Liver (tissue), 8 donors: ENCODE measurements at regions not wholly inside any gene's neighbourhood (a gene's known extent, or its start where the extent isn't known, plus 50 kb on each side); places are given as distances from the start of the nearest gene placed in this dataset.

Experiments
- DNase-seq: peaks from one replicate; pipeline ENCODE4 v3.0.0-alpha.2; 2017; ENCODE audit warnings: low spot score
- H3K27ac ChIP-seq, 2 donors: one replicate each; pipeline ENCODE4 v1.7.0; 2013; ENCODE audit warnings: inconsistent platforms in 2 of 2, low read length in 2 of 2, control low read depth in 1 of 2, low read depth in 1 of 2, mild to moderate bottlenecking in 1 of 2
- H3K27me3 ChIP-seq, 4 donors: one replicate each; pipeline versions ENCODE4 v1.6.1 to v1.7.0; 2013; ENCODE audit warnings: low read length in 3 of 4, inconsistent platforms in 1 of 4, mild to moderate bottlenecking in 1 of 4, moderate library complexity in 1 of 4; ENCODE audit not compliant: control insufficient read depth in 4 of 4, insufficient read depth in 4 of 4
- H3K36me3 ChIP-seq, 4 donors: one replicate each; pipeline versions ENCODE4 v1.6.1 to v1.7.0; 2013; ENCODE audit warnings: low read length in 3 of 4, mild to moderate bottlenecking in 3 of 4, low read depth in 1 of 4, moderate library complexity in 1 of 4; ENCODE audit not compliant: control insufficient read depth in 4 of 4, insufficient read depth in 3 of 4
- H3K4me1 ChIP-seq, 4 donors: one replicate each; pipeline versions ENCODE4 v1.6.1 to v1.7.0; 2013; ENCODE audit warnings: low read length in 3 of 4, mild to moderate bottlenecking in 3 of 4, moderate library complexity in 1 of 4; ENCODE audit not compliant: control insufficient read depth in 4 of 4, insufficient read depth in 4 of 4
- H3K4me3 ChIP-seq, 3 donors: one replicate each; pipeline versions ENCODE4 v1.6.1 to v1.7.0; 2013; ENCODE audit warnings: low read length in 3 of 3, control low read depth in 1 of 3, low read depth in 1 of 3, mild to moderate bottlenecking in 1 of 3
- H3K9ac ChIP-seq, 2 donors: one replicate each; pipeline ENCODE4 v1.7.0; 2013; ENCODE audit warnings: low read length in 2 of 2, mild to moderate bottlenecking in 2 of 2, moderate library complexity in 2 of 2, control low read depth in 1 of 2, low read depth in 1 of 2
- H3K9me3 ChIP-seq, 4 donors: one replicate each; pipeline versions ENCODE4 v1.6.1 to v1.7.0; 2013; ENCODE audit warnings: low read length in 3 of 4; ENCODE audit not compliant: control insufficient read depth in 4 of 4
- ATF3 ChIP-seq: IDR thresholded peaks from 2 replicates; pipeline ENCODE4 v1.6.1; 2016; ENCODE audit warnings: antibody characterized with exemption
- CTCF ChIP-seq: fragments of 150-350 bp; IDR thresholded peaks from 2 replicates; pipeline ENCODE4 v1.5.1; 2017; ENCODE audit warnings: improper control_type of control experiment, low read depth, low read length; ENCODE audit not compliant: missing input control
- EGR1 ChIP-seq, 2 donors: IDR thresholded peaks; 2 replicates each; pipeline ENCODE4 v1.6.1; 2016 to 2018; ENCODE audit warnings: antibody characterized with exemption in 2 of 2, low read depth in 2 of 2
- FOXA1 ChIP-seq: IDR thresholded peaks from 2 replicates; pipeline ENCODE4 v1.6.1; 2016; ENCODE audit warnings: antibody characterized with exemption
- FOXA2 ChIP-seq: IDR thresholded peaks from 2 replicates; pipeline ENCODE4 v1.6.1; 2016; ENCODE audit warnings: antibody characterized with exemption
- GABPA ChIP-seq, 2 donors: IDR thresholded peaks in 1 of 2; conservative IDR thresholded peaks in 1 of 2; 2 replicates each; pipeline ENCODE4 v1.6.1; 2016; ENCODE audit warnings: antibody characterized with exemption in 2 of 2, mild to moderate bottlenecking in 1 of 2, moderate library complexity in 1 of 2
- HNF4A ChIP-seq, 2 donors: conservative IDR thresholded peaks; 2 replicates each; pipeline ENCODE4 v1.6.1; 2016; ENCODE audit warnings: antibody characterized with exemption in 2 of 2, mild to moderate bottlenecking in 2 of 2
- HNF4G ChIP-seq: IDR thresholded peaks from 2 replicates; pipeline ENCODE4 v1.6.1; 2016; ENCODE audit warnings: antibody characterized with exemption
- JUND ChIP-seq, 2 donors: IDR thresholded peaks; 2 replicates each; pipeline ENCODE4 v1.6.1; 2016; ENCODE audit warnings: antibody characterized with exemption in 2 of 2
- MAX ChIP-seq: IDR thresholded peaks from 2 replicates; pipeline ENCODE4 v1.6.1; 2016; ENCODE audit warnings: antibody characterized with exemption
- NR2F2 ChIP-seq: IDR thresholded peaks from 2 replicates; pipeline ENCODE4 v1.6.1; 2016; ENCODE audit warnings: antibody characterized with exemption
- RAD21 ChIP-seq, 2 donors: IDR thresholded peaks; 2 replicates each; pipeline ENCODE4 v1.6.1; 2016; ENCODE audit warnings: antibody characterized with exemption in 2 of 2, mild to moderate bottlenecking in 2 of 2
- REST ChIP-seq: IDR thresholded peaks from 2 replicates; pipeline ENCODE4 v1.6.1; 2016; ENCODE audit warnings: antibody characterized with exemption, mild to moderate bottlenecking
- RXRA ChIP-seq, 2 donors: IDR thresholded peaks; 2 replicates each; pipeline ENCODE4 v1.6.1; 2017 to 2018; ENCODE audit warnings: antibody characterized with exemption in 2 of 2, mild to moderate bottlenecking in 1 of 2
- SP1 ChIP-seq: IDR thresholded peaks from 2 replicates; pipeline ENCODE4 v1.6.1; 2018; ENCODE audit warnings: antibody characterized with exemption, mild to moderate bottlenecking
- TAF1 ChIP-seq: conservative IDR thresholded peaks from 2 replicates; pipeline ENCODE4 v1.6.1; 2016; ENCODE audit warnings: antibody characterized with exemption, mild to moderate bottlenecking
- YY1 ChIP-seq: IDR thresholded peaks from 2 replicates; pipeline ENCODE4 v1.6.1; 2016; ENCODE audit warnings: antibody characterized with exemption, mild to moderate bottlenecking
- ZBTB33 ChIP-seq: IDR thresholded peaks from 2 replicates; pipeline ENCODE4 v1.6.1; 2016; ENCODE audit warnings: antibody characterized with exemption
- WGBS: extraction: QIAGEN DNeasy Blood & Tissue Kit; methylation state at CpG from one replicate; pipeline ENCODE4 v1.1.7; 2013; 5-methylcytosine and 5-hydroxymethylcytosine counted together
- donor health status: healthy.
- donor health status: healthy.
- donor health status: healthy.
- donor health status: healthy.
- donor health status: healthy.

GRCh38 chr3:180277041-180277440 lies 240.3 kb upstream of the PEX5L start:
- WGBS: 66% methylated on average over 2 of the region's 2 CpGs

More at GRCh38 chr3:180277041-180277440, 240.3 kb upstream of the PEX5L start:
- no peaks in the 10 kb centered on the region for H3K9me3 ChIP-seq
- H3K4me3 ChIP-seq: no peak overlapping the region
- DNase-seq: no peak
- H3K4me1 ChIP-seq: no peaks in the 10 kb centered on the region
- no peaks in the 10 kb centered on the region for H3K27me3 ChIP-seq
- H3K27ac ChIP-seq: no peak overlapping the region
- H3K36me3 ChIP-seq: no peaks in the 10 kb centered on the region
- no peak for TF ChIP-seq SP1
- no peak for TF ChIP-seq RAD21 (IDR thresholded peaks at IDR 0.05)
- TF ChIP-seq MAX: no peak
- no peak for TF ChIP-seq ATF3
- TF ChIP-seq NR2F2: no peak
- no peak for TF ChIP-seq YY1
- no peak for TF ChIP-seq HNF4G
- no peak for TF ChIP-seq REST
- no peak for TF ChIP-seq HNF4A (conservative IDR thresholded peaks at IDR 0.05)
- no peak for TF ChIP-seq FOXA2
- no peak for TF ChIP-seq CTCF
- no peak for TF ChIP-seq RXRA (IDR thresholded peaks at IDR 0.05)
- TF ChIP-seq TAF1: no peak
- no peak for TF ChIP-seq FOXA1
- TF ChIP-seq JUND (IDR thresholded peaks at IDR 0.05): no peak
- TF ChIP-seq EGR1 (IDR thresholded peaks at IDR 0.05; ENCODE audit: low read depth in 2 of 2): no peak
- TF ChIP-seq GABPA (IDR thresholded peaks at IDR 0.05 in 1 of 2, conservative IDR thresholded peaks at IDR 0.05 in 1 of 2): no peak
- TF ChIP-seq ZBTB33: no peak
- H3K9ac ChIP-seq: no peak overlapping the region
